Stimulated activated CD4-positive, alpha-beta T cell treated with anti-CD3 and anti-CD28 coated beads, Interleukin-15, amount 100 ng/mL, for 48 hours (primary cell): ENCODE measurements at regions not wholly inside any gene's neighbourhood (a gene's known extent, or its start where the extent isn't known, plus 50 kb on each side); places are given as distances from the start of the nearest gene placed in this dataset.
"Not testable (repeated sequence)": the region's sequence is repeated elsewhere in the genome, so short reads cannot be mapped to it uniquely, and the experiment has no call there.

Source experiments
- DNase-seq, 2 donors: peaks; one replicate each; pipeline ENCODE4 v3.0.0-alpha.2; 2020; ENCODE audit warnings: low read depth in 2 of 2

DNA sequence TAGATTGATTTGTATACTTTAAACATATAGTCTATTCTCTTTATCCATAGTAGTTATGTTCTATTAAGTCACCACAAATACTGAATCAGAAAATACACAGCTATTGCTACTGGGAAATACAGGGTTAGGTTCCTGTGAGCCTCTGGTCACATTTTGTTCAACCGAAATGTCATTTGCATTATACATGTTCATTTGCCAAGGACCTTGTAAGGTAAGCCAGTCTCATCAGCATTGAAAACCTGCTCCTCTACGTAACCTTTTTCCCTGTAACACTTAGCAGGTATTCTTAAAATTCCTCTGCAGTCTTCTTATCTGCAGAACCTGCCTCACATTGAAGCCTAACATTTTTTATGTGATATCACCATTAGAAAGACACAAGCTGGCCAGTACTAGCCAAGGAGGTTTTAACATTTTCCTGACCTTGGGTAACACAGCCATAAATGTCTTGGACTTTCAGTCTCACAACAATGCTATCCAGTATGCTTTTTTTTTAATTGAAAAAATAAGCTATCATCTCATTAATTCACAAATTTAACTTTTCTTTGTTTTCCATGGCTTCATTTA, 765.7 kb upstream of the IGFBP7 start:
- no peak for DNase-seq

DNA sequence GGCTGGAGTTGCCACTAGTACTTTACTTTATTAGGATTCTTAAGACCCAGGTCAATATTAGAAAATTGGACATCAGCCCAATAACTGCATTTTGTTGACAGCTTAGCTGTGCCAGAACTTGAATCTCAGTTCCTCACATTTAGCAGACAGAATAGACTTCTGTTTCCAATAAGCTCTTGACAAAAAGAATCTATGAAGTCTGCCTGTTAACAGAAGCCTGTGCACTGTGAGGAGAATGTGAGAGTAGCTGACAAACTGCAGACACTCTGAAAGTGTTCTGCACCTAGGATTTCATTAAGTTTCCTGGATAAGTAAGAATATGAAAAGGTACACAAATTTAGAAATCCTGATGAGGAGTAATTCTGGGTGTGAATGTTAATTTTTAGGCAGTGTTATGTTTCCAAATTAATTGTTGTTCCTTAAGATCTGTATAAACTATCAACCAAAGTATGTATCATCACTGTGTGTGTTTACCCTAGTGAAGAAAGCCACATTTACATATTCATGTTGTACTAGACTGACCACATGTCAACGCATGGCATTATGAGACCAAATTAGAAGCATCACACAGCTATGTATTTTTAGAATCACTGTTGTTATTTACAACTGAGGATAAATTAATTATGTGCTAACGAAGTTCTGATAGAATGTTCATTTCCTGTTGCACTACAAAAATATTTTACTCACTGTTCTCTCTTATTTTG, 756.4 kb upstream of the IGFBP7 start:
- no peak for DNase-seq

DNA sequence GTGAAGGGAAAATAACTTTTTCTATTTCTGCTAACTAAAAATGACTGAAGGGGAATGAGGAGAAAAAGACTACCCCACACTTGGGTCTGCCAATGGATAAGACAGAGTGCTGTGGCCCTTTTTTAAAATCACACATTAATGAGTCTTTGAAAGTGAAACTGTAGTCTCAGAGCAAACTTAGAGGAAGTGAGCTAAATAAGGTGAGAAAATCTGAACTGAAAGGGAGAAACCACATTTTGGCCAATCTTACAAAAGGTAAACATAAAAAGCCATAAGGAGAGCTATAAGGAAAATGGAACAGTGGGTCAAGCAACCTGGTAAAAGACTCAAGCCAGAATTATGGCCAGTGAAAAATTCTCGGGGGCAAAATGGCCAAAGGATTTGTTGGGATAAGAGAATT, 755.1 kb upstream of the IGFBP7 start:
- DNase-seq, result no peak

DNA sequence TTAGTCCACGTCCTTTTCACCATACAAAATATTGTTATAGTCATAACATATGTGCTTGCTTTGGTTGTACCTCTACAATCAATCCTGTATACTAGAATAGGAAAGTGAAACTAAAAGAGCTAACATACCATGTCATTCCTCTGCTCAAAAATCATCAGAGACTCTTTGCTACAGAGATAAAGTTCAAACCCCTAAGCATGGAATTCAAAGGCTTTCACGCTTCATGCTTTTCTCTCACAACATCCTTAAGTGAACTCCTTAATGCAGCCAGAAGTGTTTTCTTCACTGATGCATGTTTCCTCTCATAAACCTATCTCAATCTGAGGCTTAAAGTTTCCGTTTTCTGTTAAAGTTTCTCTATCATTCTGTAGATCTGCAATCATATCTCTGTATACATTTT, 744.6 kb upstream of the IGFBP7 start:
- no peak for DNase-seq

DNA sequence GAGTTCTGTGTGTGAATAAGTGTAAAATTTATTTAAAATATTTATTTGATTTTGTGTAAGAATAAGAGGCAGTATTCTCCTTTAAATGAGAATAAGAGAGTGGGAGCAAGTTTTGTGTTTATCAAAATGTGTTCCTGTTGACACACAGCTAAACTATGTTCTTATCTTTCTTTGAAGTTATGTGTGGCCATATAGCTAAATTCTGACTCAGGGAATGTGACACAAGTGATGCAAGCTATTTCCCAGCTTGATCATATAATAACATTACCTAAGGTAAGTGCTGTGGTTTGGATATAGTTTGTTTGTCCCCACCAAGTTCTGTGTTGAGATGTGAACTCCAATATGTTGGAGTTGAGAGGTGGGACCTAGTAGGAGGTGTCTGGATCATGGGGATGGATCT, 740.0 kb upstream of the IGFBP7 start:
- DNase-seq, result no peak

DNA sequence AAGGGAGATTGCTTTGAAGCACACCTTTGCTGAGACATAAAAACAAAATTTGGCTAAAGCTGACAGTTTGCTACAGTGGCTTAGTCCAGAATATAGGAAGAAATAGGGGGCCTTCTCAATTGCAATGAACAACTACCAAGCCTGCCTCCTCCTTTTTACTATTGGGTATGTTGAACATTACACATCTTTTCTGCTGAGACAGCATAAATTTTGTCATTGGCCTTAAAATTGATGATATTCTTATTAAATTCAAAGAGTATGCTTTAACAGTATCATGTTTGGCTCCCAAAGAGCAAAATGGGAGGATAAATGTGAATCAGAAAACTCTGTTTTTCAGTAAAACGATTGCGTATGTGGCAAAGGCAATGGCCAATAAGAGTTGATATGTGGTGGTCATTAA, 721.9 kb upstream of the IGFBP7 start:
- no peak for DNase-seq

DNA sequence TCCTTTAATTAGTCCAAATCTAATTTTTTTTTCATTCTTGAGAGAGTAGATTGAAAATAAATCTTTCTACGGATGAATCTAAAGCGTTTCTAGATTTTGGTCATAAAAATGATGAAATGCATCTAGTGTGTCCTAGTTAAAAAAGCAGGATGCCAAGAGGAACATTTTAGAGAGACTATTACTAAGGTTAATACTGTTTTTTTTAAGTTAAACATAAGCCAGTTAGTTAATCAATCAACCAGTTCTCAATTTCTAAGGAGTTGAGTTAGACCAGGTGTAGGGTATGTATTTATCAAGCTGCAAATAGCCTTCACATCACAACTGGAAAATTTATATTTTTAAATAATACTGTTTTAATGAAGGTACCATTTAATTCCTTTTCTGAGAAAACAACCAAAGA, 679.5 kb upstream of the IGFBP7 start:
- no peak for DNase-seq

DNA sequence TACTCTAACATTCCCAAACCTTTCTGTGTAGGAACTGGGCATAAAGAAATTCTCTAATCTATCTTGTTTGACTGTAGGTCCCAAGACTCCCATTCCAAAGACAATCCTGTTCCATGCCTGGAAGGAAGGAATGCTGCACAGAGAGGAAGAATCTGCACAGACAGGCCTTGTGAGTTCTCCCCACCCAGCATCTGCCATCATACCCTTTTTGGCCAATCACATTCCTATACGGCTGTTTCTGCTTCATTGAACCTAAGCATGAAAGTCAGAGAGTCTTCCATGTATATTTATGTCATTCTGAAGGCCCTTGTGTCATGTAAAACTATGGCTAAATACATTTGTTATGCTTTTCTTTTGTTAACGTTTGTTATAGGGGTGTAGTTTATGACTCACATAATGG, 667.7 kb upstream of the IGFBP7 start:
- no peak for DNase-seq

DNA sequence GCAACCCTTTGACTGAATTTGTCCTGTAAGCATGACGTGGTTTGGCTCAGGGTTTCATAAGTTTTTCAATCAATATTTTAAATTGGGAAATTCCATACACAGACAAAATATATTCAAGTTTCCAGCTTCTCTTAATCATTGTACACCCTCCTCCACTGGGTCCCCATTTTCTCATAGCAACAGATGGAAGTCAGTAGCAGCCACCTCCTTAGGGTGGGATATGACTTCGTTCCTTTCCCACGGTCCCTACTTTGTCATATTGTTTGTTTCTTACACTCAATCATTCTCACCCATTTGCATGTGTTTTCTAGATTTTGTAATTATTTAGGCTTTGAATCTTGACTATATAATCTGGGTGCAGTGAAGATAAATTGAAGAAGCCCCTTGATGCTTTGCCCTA, 664.5 kb upstream of the IGFBP7 start:
- DNase-seq, result no peak

DNA sequence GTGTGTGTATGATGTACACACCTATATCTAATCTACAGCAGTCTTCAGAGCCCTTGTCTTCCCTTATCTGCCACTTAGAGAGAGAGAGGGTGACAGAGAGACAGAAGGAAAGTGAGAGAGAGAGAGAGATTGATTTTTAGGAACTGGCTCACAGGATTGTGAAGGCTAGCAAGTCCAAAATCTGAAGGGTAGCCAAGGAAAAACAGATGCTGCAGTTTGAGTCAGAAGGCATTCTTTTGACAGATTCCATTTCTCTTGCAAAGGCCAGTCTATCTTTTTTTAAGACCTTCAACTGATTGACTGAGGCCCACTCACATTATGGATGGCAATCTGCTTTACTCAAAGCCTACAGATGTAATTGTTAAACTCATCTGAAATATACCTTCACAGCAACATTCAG, 664.0 kb upstream of the IGFBP7 start:
- DNase-seq, result no peak

DNA sequence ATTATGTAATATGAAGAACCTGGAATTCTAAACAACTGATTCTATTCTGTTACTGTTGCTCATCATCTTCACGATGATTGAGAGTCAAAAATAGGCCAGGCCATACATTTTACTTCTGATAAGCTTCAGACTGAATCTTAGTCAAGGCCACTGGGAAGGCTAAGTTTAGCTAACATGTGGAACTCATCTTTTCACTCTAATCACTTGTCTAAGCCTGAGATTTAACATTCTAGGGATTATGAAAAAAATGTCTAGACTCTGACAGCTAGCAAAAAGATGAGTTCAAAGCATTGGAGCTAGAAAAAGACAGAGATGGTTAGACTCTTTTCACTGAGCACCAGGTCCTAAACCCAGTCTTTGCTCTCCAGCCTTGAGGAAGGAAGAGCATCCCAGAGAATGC, 656.2 kb upstream of the IGFBP7 start:
- DNase-seq, result no peak

DNA sequence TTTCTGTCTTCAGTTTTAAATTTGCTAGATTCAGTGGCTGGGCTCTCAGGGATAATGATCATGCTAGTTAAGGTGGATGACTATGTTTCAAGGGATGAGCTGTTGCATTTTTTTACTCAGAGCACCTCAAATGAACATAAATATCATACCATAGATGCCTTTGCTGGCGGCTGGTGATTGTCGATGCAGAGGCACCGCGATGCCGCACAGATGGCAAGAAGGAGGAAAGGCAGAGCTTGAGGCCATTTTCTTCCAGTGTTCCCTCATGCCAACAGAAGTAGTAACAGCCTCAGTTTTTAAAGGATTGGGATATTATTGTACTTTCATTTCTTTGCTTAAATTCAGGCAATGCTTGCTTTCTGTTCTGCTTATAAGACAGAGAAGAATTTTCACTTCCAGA, 654.7 kb upstream of the IGFBP7 start:
- DNase-seq, result no peak

DNA sequence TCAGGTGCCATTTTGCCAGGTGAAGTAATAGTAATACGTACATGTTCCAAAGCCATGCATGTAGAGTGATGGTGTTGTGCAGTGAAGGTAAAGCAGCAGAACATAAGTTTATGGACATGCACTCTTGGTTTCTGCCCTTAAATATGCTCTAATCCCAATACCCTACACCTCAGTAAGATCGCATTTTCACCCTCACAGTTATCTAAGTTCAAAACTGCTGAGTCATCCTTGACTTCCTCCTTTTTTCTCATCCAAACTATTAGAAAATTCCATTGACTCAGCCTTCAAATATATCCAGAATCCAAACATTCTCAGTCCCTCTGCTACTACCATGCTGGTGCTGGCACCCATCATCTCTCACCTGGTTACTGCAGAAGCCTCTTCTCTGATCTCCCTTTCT, 652.9 kb upstream of the IGFBP7 start:
- DNase-seq, result no peak

DNA sequence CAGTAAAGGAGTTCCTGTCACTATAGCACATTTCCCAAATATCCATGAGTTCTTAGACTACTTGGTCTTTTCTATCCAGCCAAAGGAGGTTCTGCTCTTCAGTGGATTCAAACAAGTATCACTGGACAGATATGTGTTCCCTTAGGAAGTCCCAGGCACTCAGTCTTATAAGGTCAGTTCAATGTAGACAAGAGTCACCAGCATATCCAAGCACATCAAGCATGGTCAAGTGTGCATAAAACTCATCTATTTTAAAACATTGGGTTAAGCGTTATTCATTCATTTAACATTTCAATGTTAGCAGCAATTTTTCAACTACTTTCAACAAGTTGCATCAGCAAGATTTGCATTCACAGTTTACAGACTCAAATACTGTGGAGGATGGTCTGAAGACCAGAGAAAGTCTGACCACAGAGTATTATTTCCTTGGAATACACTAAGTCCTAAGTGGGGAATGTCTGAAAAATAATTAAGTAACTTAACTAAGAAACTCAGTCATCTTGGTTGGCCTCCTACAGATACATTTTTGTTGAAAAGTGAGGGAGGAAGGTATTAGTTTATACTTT, 630.5 kb upstream of the IGFBP7 start:
- DNase-seq, result no peak

DNA sequence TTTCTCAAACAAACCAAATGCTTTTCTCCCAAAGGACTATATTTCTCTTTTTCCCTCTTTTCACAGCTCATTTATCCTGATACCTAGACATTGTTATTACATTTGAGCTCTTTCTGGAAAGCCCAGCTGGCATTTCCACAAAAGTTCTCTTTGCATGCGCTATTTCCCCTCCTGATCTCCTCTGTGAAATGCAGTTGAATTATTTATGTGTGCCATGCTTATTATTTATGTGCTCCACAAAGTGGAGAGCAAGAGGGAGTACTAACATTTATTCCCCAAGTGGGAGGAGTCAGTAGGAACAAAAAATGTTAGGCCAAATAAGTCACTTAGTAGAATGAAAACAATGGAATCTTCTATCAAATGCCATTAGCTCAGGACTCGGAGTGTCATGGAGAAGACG, 626.6 kb upstream of the IGFBP7 start:
- DNase-seq, result no peak

DNA sequence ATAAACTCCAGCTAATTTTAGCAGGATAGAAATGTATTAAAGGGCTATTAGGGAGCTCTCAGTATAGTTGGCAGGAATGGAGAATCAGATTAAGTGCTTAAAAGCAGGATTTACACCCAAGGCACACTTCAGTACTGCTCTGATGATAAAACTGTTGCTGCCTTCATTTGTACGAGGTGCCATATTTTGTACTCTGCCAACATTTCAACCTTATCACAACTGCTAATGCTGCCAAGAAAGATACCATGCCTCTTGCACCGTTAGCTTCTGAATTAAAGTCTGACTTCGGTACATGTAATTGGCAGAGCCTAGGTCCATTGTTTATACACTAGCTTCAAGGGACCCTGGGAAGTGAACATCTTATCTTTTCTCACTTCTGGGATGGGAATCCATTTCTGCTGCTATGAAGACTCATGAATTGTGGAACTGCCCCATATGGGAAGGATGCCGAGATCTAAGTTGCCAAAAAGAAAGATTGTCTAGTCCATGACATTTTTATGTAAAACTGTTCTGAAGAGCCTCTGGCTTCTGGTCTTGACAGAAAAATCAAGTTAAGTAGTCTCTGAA, 624.0 kb upstream of the IGFBP7 start:
- DNase-seq, result no peak

DNA sequence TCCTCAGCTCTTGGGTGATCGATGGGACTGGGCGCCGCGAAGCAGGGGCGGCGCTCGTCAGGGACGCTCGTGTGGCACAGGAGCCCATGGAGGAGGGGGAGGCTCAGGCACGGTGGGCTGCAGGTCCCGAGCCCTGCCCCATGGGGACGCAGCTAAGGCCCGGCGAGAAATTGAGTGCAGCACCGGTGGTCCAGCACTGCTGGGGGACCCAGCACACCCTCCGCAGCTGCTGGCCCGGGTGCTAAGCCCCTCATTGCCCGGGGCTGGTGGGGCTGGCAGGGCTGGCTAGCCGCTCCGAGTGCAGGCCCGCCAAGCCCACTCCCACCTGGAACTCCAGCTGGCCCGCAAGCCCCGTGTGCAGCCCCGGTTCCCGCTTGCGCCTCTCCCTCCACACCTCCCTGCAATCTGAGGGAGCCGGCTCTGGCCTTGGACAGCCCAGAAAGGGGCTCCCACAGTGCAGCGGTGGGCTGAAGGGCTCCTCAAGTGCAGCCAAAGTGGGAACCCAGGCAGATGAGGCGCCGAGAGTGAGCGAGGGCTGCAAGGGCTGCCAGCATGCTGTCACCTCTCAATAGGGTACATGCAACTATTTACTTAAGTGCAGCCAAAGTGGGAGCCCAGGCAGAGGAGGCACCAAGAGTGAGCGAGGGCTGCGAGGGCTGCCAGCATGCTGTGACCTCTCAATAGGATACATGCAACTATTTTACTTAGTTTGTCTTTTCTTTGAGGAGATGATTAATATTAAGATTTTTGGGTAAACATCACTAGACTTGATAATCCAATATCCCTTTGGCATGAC, 619.8 kb upstream of the IGFBP7 start:
- DNase-seq, result not testable (repeated sequence)

DNA sequence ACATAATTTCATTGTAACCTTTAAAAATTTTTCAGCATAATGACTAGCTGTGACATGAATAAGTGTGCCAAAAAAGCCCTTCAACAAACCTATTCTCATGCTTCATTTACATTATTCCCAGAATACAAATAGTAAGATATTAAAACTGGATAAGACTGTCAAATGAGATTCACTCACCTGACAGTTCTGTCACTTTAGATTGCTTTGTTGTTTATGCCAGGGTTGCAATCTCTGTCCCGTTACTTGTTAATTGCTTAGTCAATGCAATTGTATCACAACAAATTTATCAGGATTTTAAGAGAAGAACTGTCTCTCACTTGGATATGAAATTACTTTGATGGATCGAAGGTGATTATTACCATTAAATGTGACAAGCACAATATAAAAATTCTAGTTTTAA, 616.0 kb upstream of the IGFBP7 start:
- DNase-seq, result no peak

DNA sequence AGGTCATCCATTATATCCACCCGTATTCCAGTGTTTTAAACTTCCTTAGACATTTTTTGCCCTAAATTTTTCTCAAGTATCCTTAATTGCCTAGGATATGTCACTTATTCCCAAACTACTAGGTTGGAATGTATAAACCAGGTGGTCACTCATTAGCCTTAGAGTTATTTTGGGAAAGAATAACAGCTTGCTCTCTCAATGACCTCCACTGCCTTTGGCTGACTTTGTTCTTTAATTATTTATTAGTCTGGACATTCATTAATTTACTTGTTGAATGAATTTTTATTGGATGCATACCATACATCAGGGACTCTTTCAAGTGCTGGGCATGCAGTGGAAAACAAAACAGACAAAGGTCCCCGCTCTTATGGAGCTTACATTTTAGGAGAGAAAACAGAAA, 609.3 kb upstream of the IGFBP7 start:
- no peak for DNase-seq

DNA sequence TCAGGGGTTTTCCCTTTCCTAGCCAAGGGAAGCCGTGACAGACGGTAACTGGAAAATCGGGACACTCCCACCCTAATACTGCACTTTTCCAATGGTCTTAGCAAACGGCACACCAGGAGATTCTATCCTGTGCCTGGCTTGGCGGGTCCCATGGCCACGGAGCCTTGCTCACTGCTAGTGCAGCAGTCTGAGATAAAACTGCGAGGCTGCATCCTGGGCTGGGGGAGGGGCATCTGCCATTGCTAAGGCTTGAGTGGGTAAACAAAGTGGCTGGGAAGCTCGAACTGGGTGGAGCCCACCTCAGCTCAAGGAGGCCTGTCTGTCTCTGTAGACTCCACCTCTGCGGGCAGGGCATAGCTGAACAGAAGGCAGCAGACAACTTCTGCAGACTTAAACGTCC, 604.1 kb upstream of the IGFBP7 start:
- DNase-seq, result not testable (repeated sequence)

DNA sequence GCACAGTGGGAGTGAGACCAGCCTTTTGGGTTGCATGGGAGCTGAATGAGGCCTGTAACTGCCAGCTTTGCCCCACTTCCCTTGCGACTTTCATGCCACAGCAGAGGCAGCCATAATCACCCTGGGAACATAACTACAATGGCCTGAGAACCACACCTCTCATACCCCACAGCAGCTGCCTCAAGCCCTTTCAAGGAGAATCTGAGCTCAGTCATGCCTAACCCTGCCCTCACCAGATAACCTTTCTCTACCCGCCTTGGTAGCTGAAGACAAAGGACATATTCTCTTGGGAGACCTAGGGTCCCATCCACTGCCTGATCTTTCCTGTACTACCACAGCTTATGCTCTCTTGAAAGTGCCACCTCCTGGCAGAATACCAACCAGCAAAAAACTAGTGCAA, 599.9 kb upstream of the IGFBP7 start:
- DNase-seq, result no peak

DNA sequence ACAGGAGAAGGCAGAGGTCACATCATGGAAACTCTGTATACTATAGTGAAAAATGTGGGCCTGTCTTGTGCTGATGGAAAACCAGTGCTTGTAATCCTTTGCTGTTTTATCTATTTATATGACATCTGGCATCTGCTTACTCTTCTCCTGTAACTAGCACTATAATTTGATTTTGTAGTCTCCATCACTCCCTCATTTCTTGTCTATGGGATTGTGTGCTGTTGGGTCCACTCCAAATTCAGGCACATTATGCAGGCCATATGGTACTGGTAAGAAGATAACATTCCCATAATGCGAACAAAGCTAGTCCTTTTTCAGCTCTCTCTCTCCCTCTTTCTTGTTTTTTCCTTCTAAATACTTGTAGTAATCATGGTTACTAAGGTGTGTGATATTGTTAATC, 581.2 kb upstream of the IGFBP7 start:
- no peak for DNase-seq
